SK-N-SH treated with all-trans-retinoic acid at 6 μM for 48 hours (cell line): ENCODE measurements at regions not wholly inside any gene's neighbourhood (a gene's known extent, or its start where the extent isn't known, plus 50 kb on each side); places are given as distances from the start of the nearest gene placed in this dataset.

Experiments
- CSDC2 ChIP-seq: fragments of 250-450 bp; sonication (Bioruptor Pico); IDR thresholded peaks from 2 replicates; pipeline ENCODE4 v1.5.0; 2020; ENCODE audit warnings: mild to moderate bottlenecking, moderate library complexity
- ZNF565 ChIP-seq: fragments of 450-650 bp; formaldehyde crosslinking; conservative IDR thresholded peaks from 2 replicates; pipeline ENCODE4 v1.5.0; 2020; ENCODE audit warnings: low read depth, mild to moderate bottlenecking, moderate library complexity
- ZNF8 ChIP-seq: fragments of 450-650 bp; formaldehyde crosslinking; IDR thresholded peaks from 2 replicates; pipeline ENCODE4 v1.5.0; 2020; ENCODE audit warnings: mild to moderate bottlenecking, moderate library complexity
- TF ChIP-seq, protein P1 (sequence below): fragments of 250-450 bp; sonication (Bioruptor Pico); IDR thresholded peaks from 2 replicates; pipeline ENCODE4 v1.8.0; 2020; ENCODE audit warnings: mild to moderate bottlenecking, moderate library complexity, borderline replicate concordance

DNA sequence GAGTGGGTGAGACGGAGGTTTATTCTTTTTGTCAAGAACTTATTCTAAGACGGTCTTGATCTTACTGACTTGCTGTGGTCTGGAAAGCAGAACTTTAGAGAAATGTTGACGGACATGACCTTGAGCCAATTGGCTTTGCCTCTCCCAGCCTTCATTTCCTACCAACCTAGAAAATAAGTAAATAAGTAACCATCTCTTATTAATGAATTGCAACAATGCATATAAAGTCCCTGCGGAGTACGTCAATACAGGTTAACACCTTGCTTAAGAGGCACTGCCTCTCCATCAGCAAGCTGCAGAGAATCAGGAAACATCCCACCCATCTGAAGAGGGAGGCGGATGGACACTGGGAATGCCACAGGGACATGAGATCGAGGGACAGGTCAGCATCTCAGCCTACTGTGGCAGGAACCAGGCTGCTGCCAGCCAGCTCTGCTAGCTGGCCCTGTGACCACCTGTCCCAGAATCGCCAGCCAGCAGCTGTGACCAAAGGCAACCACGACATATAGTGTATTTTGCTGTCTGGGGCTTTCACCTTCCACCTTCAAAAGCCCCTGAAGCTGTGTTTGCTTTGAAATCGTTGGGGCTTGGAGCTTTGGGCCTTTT lies 208.3 kb downstream of the BCL11B start:
- TF ChIP-seq, protein P1, sequence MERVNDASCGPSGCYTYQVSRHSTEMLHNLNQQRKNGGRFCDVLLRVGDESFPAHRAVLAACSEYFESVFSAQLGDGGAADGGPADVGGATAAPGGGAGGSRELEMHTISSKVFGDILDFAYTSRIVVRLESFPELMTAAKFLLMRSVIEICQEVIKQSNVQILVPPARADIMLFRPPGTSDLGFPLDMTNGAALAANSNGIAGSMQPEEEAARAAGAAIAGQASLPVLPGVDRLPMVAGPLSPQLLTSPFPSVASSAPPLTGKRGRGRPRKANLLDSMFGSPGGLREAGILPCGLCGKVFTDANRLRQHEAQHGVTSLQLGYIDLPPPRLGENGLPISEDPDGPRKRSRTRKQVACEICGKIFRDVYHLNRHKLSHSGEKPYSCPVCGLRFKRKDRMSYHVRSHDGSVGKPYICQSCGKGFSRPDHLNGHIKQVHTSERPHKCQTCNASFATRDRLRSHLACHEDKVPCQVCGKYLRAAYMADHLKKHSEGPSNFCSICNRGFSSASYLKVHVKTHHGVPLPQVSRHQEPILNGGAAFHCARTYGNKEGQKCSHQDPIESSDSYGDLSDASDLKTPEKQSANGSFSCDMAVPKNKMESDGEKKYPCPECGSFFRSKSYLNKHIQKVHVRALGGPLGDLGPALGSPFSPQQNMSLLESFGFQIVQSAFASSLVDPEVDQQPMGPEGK (CRISPR knock-in tag), result no peak
- no peak for TF ChIP-seq CSDC2 (CRISPR knock-in tag)
- TF ChIP-seq ZNF8 (CRISPR knock-in tag), result no peak
- TF ChIP-seq ZNF565 (CRISPR knock-in tag), result no peak
